H1 (cell line): ENCODE measurements at regions not wholly inside any gene's neighbourhood (a gene's known extent, or its start where the extent isn't known, plus 50 kb on each side); places are given as distances from the start of the nearest gene placed in this dataset.

ENCODE experiments used
- CHD7 ChIP-seq: fragments of 300-600 bp; sonication (generic); IDR thresholded peaks from 2 replicates; pipeline ENCODE4 v1.7.1; 2012; ENCODE audit warnings: low read length, moderate library complexity, mild to moderate bottlenecking, inconsistent platforms; ENCODE audit not compliant: insufficient replicate concordance
- EP300 ChIP-seq, 2 experiments: IDR thresholded peaks; 1 replicate in 1 of 2; 2 replicates in 1 of 2; pipeline ENCODE4 v1.6.1; 2011 to 2012; ENCODE audit warnings: low read depth in 2 of 2, low read length in 2 of 2, mild to moderate bottlenecking in 2 of 2, borderline replicate concordance in 1 of 2, inconsistent platforms in 1 of 2, moderate library complexity in 1 of 2

GRCh38 chr9:135029463-135029862 lies 58.0 kb upstream of the OLFM1 start (continued):
- TF ChIP-seq CHD7 (no peak), EP300 (IDR thresholded peaks at IDR 0.05; ENCODE audit: borderline replicate concordance in 1 of 2, low read depth in 2 of 2, low read length in 2 of 2) (no peak)
